ENCODE measurements at regions not wholly inside any gene's neighbourhood (a gene's known extent, or its start where the extent isn't known, plus 50 kb on each side); places are given as distances from the start of the nearest gene placed in this dataset.

DNA sequence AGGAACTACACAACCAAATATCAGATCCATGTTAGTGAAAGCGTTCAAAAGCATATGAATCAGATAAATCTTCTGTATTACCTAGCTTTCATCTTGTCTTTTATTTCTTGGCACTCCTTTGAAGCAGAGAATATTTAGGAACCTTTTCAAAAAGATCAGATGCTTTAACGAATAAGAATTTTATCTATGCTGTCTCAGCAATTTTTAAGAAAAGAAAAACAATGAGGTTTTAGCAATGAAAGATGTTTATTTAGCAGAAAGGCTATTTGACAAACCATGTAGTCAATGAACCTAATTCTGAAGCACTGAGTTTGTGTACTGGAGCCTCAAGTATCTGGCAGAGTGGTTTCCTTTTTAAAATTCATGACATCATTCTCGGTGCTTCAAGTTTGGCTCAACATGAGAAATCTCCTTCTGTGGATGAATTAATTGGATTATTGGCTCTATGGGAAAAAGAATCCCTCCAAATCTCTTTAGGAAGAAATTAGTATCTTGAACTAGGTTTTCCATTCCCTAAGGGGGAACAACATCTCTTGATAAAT is 534.7 kb downstream of the CAAP1 start:
- Histone ChIP-seq H3K9ac (ENCODE audit: low read length) (no peak overlapping the region), H2AFZ (ENCODE audit: low read length) (no peak overlapping the region), H3K4me3 (ENCODE audit: low read depth, low read length, poor library complexity, severe bottlenecking) (no peak overlapping the region), H3K9me2 (ENCODE audit: low read depth, low read length) (no peaks in the 10 kb centered on the region), H3K9me3 (ENCODE audit: low read length) (no peaks in the 10 kb centered on the region), H3K4me1 (ENCODE audit: insufficient read depth, low read length, severe bottlenecking) (no peaks in the 10 kb centered on the region), H4K20me1 (ENCODE audit: insufficient read depth, low read length) (no peaks in the 10 kb centered on the region), H3K79me2 (ENCODE audit: insufficient read depth, low read length) (no peaks in the 10 kb centered on the region), H3K27ac (ENCODE audit: low read depth, low read length, poor library complexity, severe bottlenecking) (no peak overlapping the region), H3K27me3 (ENCODE audit: insufficient read depth, low read length) (no peaks in the 10 kb centered on the region), H3K4me2 (ENCODE audit: low read length) (no peak overlapping the region), H3K36me3 (ENCODE audit: insufficient read depth, low read length) (no peaks in the 10 kb centered on the region), H3F3A (ENCODE audit: insufficient read depth, low read length) (no peaks in the 10 kb centered on the region; the same call in 1 of the 2 replicates)
- TF ChIP-seq EZH2 (IDR thresholded peaks at IDR 0.05; ENCODE audit: borderline replicate concordance, low read length): no peak
- TF ChIP-seq CTCF (IDR thresholded peaks at IDR 0.05; ENCODE audit: low read length): no peak

GRCh38 chr9:26356491-26356890 is 536.1 kb downstream of the CAAP1 start:
- Histone ChIP-seq H3F3A (ENCODE audit: insufficient read depth, low read length) (no peaks in the 10 kb centered on the region; the same call in 1 of the 2 replicates), H3K79me2 (ENCODE audit: insufficient read depth, low read length) (no peaks in the 10 kb centered on the region), H3K27me3 (ENCODE audit: insufficient read depth, low read length) (no peaks in the 10 kb centered on the region), H3K9me2 (ENCODE audit: low read depth, low read length) (no peaks in the 10 kb centered on the region), H3K4me3 (ENCODE audit: low read depth, low read length, poor library complexity, severe bottlenecking) (no peak overlapping the region), H3K27ac (ENCODE audit: low read depth, low read length, poor library complexity, severe bottlenecking) (no peak overlapping the region), H2AFZ (ENCODE audit: low read length) (no peak overlapping the region), H4K20me1 (ENCODE audit: insufficient read depth, low read length) (no peaks in the 10 kb centered on the region), H3K4me2 (ENCODE audit: low read length) (no peak overlapping the region), H3K9me3 (ENCODE audit: low read length) (no peaks in the 10 kb centered on the region), H3K9ac (ENCODE audit: low read length) (no peak overlapping the region), H3K36me3 (ENCODE audit: insufficient read depth, low read length) (no peaks in the 10 kb centered on the region), H3K4me1 (ENCODE audit: insufficient read depth, low read length, severe bottlenecking) (no peaks in the 10 kb centered on the region)
- no peak for TF ChIP-seq CTCF (IDR thresholded peaks at IDR 0.05; ENCODE audit: low read length)
- TF ChIP-seq EZH2 (IDR thresholded peaks at IDR 0.05; ENCODE audit: borderline replicate concordance, low read length): no peak

DNA sequence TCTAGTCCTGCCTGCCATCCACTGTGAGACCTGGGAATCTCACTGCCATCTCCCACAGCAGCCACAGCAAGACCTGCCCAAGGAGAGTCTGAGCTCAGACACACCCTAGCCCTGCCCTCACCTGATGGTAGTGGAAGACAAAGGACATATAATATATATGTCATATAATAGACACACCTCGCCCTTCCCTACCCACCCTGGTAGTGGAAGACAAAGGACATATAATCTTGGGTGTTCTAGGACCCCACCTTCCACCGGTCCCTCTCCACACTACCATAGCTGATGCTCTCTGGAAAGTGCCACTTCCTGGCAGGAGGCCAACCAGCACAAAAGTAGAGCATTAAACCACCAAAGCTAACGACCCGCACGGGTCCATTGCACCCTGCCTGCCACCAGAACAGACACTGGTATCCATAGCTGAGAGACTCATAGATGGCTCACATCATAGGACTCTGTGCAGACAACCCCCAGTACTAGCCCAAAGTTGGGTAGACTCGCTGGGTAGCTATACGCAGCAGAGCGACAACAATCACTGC is 545.6 kb downstream of the CAAP1 start:
- H3K79me2 ChIP-seq (ENCODE audit: insufficient read depth, low read length): no peaks in the 10 kb centered on the region
- H3K9me2 ChIP-seq (ENCODE audit: low read depth, low read length): no peaks in the 10 kb centered on the region
- no peak overlapping the region for H2AFZ ChIP-seq (ENCODE audit: low read length)
- H3K27me3 ChIP-seq (ENCODE audit: insufficient read depth, low read length): no peaks in the 10 kb centered on the region
- H3F3A ChIP-seq (ENCODE audit: insufficient read depth, low read length): no peaks in the 10 kb centered on the region
- H3K4me3 ChIP-seq (ENCODE audit: low read depth, low read length, poor library complexity, severe bottlenecking): no peak overlapping the region
- H3K9ac ChIP-seq (ENCODE audit: low read length): no peak overlapping the region
- H3K27ac ChIP-seq (ENCODE audit: low read depth, low read length, poor library complexity, severe bottlenecking): no peak overlapping the region
- no peaks in the 10 kb centered on the region for H3K36me3 ChIP-seq (ENCODE audit: insufficient read depth, low read length)
- TF ChIP-seq EZH2 (IDR thresholded peaks at IDR 0.05; ENCODE audit: borderline replicate concordance, low read length) (no peak), CTCF (IDR thresholded peaks at IDR 0.05; ENCODE audit: low read length) (no peak)
- no peaks in the 10 kb centered on the region for H3K9me3 ChIP-seq (ENCODE audit: low read length)
- no peaks in the 10 kb centered on the region for H3K4me1 ChIP-seq (ENCODE audit: insufficient read depth, low read length, severe bottlenecking)
- H4K20me1 ChIP-seq (ENCODE audit: insufficient read depth, low read length): no peaks in the 10 kb centered on the region
- H3K4me2 ChIP-seq (ENCODE audit: low read length): no peak overlapping the region
